K562 (cell line): ENCODE measurements at regions not wholly inside any gene's neighbourhood (a gene's known extent, or its start where the extent isn't known, plus 50 kb on each side); places are given as distances from the start of the nearest gene placed in this dataset.

Experiments
- ATAC-seq: fragments of 200-7000 bp; cut with Tn5 transposase; 3 replicates; pipeline ENCODE4 v1.9.1; 2020; ENCODE audit warnings: moderate library complexity
- BruUV-seq: library from RNA; stranded (reverse); fragments of 400-500 nt; replicated peaks from 2 replicates; lab custom pipeline; 2021; lab: Mats Ljungman, UMichigan
- CTCF ChIA-PET: fragments of 300-600 bp; formaldehyde crosslinking; extraction: SDS; loops from one replicate; lab custom pipeline; 2021; ENCODE audit warnings: low intra/inter-chr PET ratio; lab: Yijun Ruan, JAX
- POLR2A ChIA-PET: fragments of 300-600, 350-650 bp; sonication (Branson Sonifier 250); formaldehyde crosslinking; extraction: SDS; loops from one replicate; lab custom pipeline; 2021; ENCODE audit warnings: antibody characterized with exemption, inconsistent platforms; lab: Yijun Ruan, JAX
- DNase-seq, 4 experiments: peaks; one replicate each; pipeline versions ENCODE4 v3.0.0 to v3.0.0-alpha.2; 2011 to 2018; ENCODE audit warnings: low spot score in 3 of 4, mixed read lengths in 3 of 4; ENCODE audit errors: extremely low read depth in 1 of 4
- FAIRE-seq: peaks from 2 replicates; lab custom pipeline; 2011; peaks lifted over from hg19 to GRCh38; lab: Jason Lieb, UNC
- H2AFZ ChIP-seq: 2 replicates; pipeline ENCODE4 v1.6.0; 2011; ENCODE audit warnings: low read depth, low read length, control low read depth, inconsistent platforms
- H3K27ac ChIP-seq: fragments of 200-600 bp; 3 replicates; pipeline ENCODE4 v1.8.0; 2011; ENCODE audit warnings: low read depth, mild to moderate bottlenecking, control low read depth, inconsistent platforms, low read length, moderate library complexity, mixed read lengths; ENCODE audit errors: extremely low read depth
- H3K27me3 ChIP-seq, 2 experiments: fragments of 300-600 bp in 1 of 2; 2 replicates in 1 of 2; 3 replicates in 1 of 2; pipeline versions ENCODE4 v1.6.0 to v1.8.0; 2011; ENCODE audit warnings: inconsistent platforms in 2 of 2, low read length in 2 of 2, mild to moderate bottlenecking in 1 of 2, mixed read lengths in 1 of 2, moderate library complexity in 1 of 2; ENCODE audit not compliant: control insufficient read depth in 2 of 2, insufficient read depth in 2 of 2
- H3K36me3 ChIP-seq: fragments of 300-600 bp; 3 replicates; pipeline ENCODE4 v1.8.0; 2011; ENCODE audit warnings: mild to moderate bottlenecking, low read length, inconsistent platforms; ENCODE audit not compliant: control insufficient read depth, insufficient read depth
- H3K4me1 ChIP-seq, 2 experiments: fragments of 200-600 bp in 1 of 2; replicated peaks in 1 of 2; 2 replicates in 1 of 2; 3 replicates in 1 of 2; pipeline versions ENCODE4 v1.5.1 to v1.8.0; 2011; ENCODE audit warnings: inconsistent platforms in 2 of 2, low read length in 2 of 2, mild to moderate bottlenecking in 1 of 2, mixed read lengths in 1 of 2, moderate library complexity in 1 of 2; ENCODE audit not compliant: control insufficient read depth in 2 of 2, insufficient read depth in 2 of 2
- H3K4me2 ChIP-seq: 2 replicates; pipeline ENCODE4 v1.6.1; 2011; ENCODE audit warnings: low read length, control low read depth, inconsistent platforms, mixed read lengths; ENCODE audit not compliant: insufficient read depth
- H3K4me3 ChIP-seq: fragments of 200-600 bp; sonication (generic), shearing (Covaris generic); 2 replicates; pipeline ENCODE4 v1.5.1; 2016; ENCODE audit warnings: control low read depth, inconsistent platforms
- H3K79me2 ChIP-seq: fragments of 200-600 bp; 3 replicates; pipeline ENCODE4 v1.8.0; 2011; ENCODE audit warnings: low read length, inconsistent platforms; ENCODE audit not compliant: control insufficient read depth, insufficient read depth
- H3K9ac ChIP-seq, 2 experiments: 2 replicates each; pipeline versions ENCODE4 v1.6.0 to v1.6.1; 2011; ENCODE audit warnings: low read depth in 2 of 2, low read length in 2 of 2, control low read depth in 1 of 2, inconsistent platforms in 1 of 2, mild to moderate bottlenecking in 1 of 2, mixed read lengths in 1 of 2; ENCODE audit not compliant: insufficient read depth in 1 of 2
- H3K9me1 ChIP-seq: one replicate; pipeline ENCODE4 v1.6.0; 2011; ENCODE audit warnings: inconsistent platforms, mild to moderate bottlenecking, low read length, moderate library complexity; ENCODE audit not compliant: control insufficient read depth, insufficient read depth
- H3K9me3 ChIP-seq: replicated peaks from 2 replicates; pipeline ENCODE4 v1.5.1; 2011; ENCODE audit warnings: low read depth, low read length, inconsistent platforms; ENCODE audit not compliant: control insufficient read depth, insufficient read depth
- H4K20me1 ChIP-seq: replicated peaks from 2 replicates; pipeline ENCODE4 v1.6.1; 2011; ENCODE audit warnings: low read length, inconsistent platforms, mixed read lengths; ENCODE audit not compliant: control insufficient read depth, insufficient read depth
- CBFB ChIP-seq: sonication (generic); formaldehyde crosslinking; IDR thresholded peaks from 2 replicates; pipeline ENCODE4 v1.4.0; 2020; ENCODE audit warnings: mild to moderate bottlenecking, missing genetic modification reagents
- FIP1L1 ChIP-seq: fragments of 200-400 bp; formaldehyde crosslinking; IDR thresholded peaks from 2 replicates; pipeline ENCODE4 v1.6.1; 2018; ENCODE audit warnings: mild to moderate bottlenecking, low read depth, low read length; ENCODE audit not compliant: poor library complexity, severe bottlenecking
- HMG20A ChIP-seq: fragments of 450-650 bp; formaldehyde crosslinking; conservative IDR thresholded peaks from 2 replicates; pipeline ENCODE4 v1.4.0; 2020; ENCODE audit warnings: mild to moderate bottlenecking, mixed read lengths
- ILF3 ChIP-seq: fragments of 450-650 bp; IDR thresholded peaks from 2 replicates; pipeline ENCODE4 v1.6.1; 2018; ENCODE audit warnings: antibody characterized with exemption, mild to moderate bottlenecking, moderate library complexity, borderline replicate concordance
- KDM4B ChIP-seq, 2 experiments: fragments of 450-650 bp in 1 of 2; sonication (generic) in 1 of 2; IDR thresholded peaks; 2 replicates each; pipeline ENCODE4 v1.6.1; 2016 to 2017; ENCODE audit warnings: borderline replicate concordance in 2 of 2, antibody characterized with exemption in 1 of 2, low read depth in 1 of 2, mild to moderate bottlenecking in 1 of 2
- MCM3 ChIP-seq: fragments of 450-650 bp; IDR thresholded peaks from 2 replicates; pipeline ENCODE4 v1.6.1; 2016
- MED1 ChIP-seq: sonication (generic); formaldehyde crosslinking; IDR thresholded peaks from 2 replicates; pipeline ENCODE4 v1.8.1; 2023; ENCODE audit warnings: missing genetic modification reagents, borderline replicate concordance
- MYBL2 ChIP-seq, 2 experiments: fragments of 450-650 bp in 1 of 2; sonication (generic) in 1 of 2; formaldehyde crosslinking in 1 of 2; IDR thresholded peaks; 2 replicates each; pipeline versions ENCODE4 v1.6.1 to v1.8.1; 2017 to 2022; ENCODE audit warnings: borderline replicate concordance in 1 of 2, inconsistent platforms in 1 of 2, low read depth in 1 of 2, mild to moderate bottlenecking in 1 of 2, missing genetic modification reagents in 1 of 2, moderate library complexity in 1 of 2
- NR2C1 ChIP-seq, 2 experiments: fragments of 450-650 bp; IDR thresholded peaks; 2 replicates each; pipeline ENCODE4 v1.6.1; 2017; ENCODE audit warnings: mild to moderate bottlenecking in 2 of 2, antibody characterized with exemption in 1 of 2, inconsistent platforms in 1 of 2, missing compliant biosample characterization in 1 of 2, missing genetic modification characterization in 1 of 2
- RFX5 ChIP-seq: IDR thresholded peaks from 2 replicates; pipeline ENCODE4 v1.6.1; 2011; ENCODE audit warnings: low read depth, mild to moderate bottlenecking, improper control_type of control experiment, low read length
- THAP7 ChIP-seq: fragments of 250-450 bp; sonication (Bioruptor Pico); IDR thresholded peaks from 2 replicates; pipeline ENCODE4 v1.5.0; 2021
- ZBTB49 ChIP-seq: sonication (generic); formaldehyde crosslinking; IDR thresholded peaks from 2 replicates; pipeline ENCODE4 v1.8.0; 2022; ENCODE audit warnings: missing genetic modification reagents, mild to moderate bottlenecking, borderline replicate concordance
- ZBTB7A ChIP-seq: IDR thresholded peaks from 2 replicates; pipeline ENCODE4 v1.6.1; 2011; ENCODE audit warnings: low read depth, mild to moderate bottlenecking, low read length, moderate library complexity, borderline replicate concordance; ENCODE audit not compliant: control insufficient read depth
- ZNF12 ChIP-seq: sonication (generic); formaldehyde crosslinking; IDR thresholded peaks from 2 replicates; pipeline ENCODE4 v1.4.0; 2020; ENCODE audit warnings: mild to moderate bottlenecking, missing genetic modification reagents
- ZNF140 ChIP-seq: fragments of 250-450 bp; sonication (Bioruptor Pico); IDR thresholded peaks from 2 replicates; pipeline ENCODE4 v1.8.0; 2021; ENCODE audit warnings: moderate library complexity, mild to moderate bottlenecking, inconsistent platforms
- ZNF316 ChIP-seq: fragments of 450-650 bp; IDR thresholded peaks from 2 replicates; pipeline ENCODE4 v1.6.1; 2016
- ZNF764 ChIP-seq: fragments of 250-450 bp; sonication (Bioruptor Pico); IDR thresholded peaks from 2 replicates; pipeline ENCODE4 v1.4.0; 2020; ENCODE audit warnings: low read depth, mild to moderate bottlenecking, moderate library complexity
- WGBS: fragments of 100-300 bp; shearing (Covaris generic); methylation state at CpG from one replicate; pipeline ENCODE4 v1.1.6; 2016; ENCODE audit warnings: low coverage, mixed read lengths; ENCODE audit not compliant: insufficient coverage; ENCODE audit errors: missing lambda C conversion rate; 5-methylcytosine and 5-hydroxymethylcytosine counted together
- in situ Hi-C: fragments of 300-500 bp; cut with MboI; formaldehyde crosslinking; loops from 4 replicates; pipeline ENCODE4 v1.15.0; 2018; ENCODE audit warnings: inconsistent platforms, mixed read lengths
- intact Hi-C: fragments of 100-400 bp; cut with micrococcal nuclease; formaldehyde crosslinking; loops from 2 replicates; pipeline ENCODE4 v1.14.2; 2022

- ChIA-PET POLR2A (no interaction called here), CTCF (no interaction called here)
- DNase-seq = no peak
- Histone ChIP-seq H3K36me3 (no peaks in the 10 kb centered on the region), H3K9me1 (no peaks in the 10 kb centered on the region), H3K79me2 (no peaks in the 10 kb centered on the region), H3K4me3 (no peak overlapping the region), H3K9ac (no peak overlapping the region), H3K9me3 (no peaks in the 10 kb centered on the region), H3K4me1 (no peaks in the 10 kb centered on the region), H2AFZ (no peak overlapping the region), H3K27ac (no peak overlapping the region), H3K27me3 (peaks cover 2 to 66% of the 10 kb centered on the region in 2 experiments; a peak in 4 of 5 replicates), H4K20me1 (no peaks in the 10 kb centered on the region), H3K4me2 (no peak overlapping the region)
- in situ Hi-C loops (no loop called here), intact Hi-C loops (no loop called here)
- no TSS peak for BruUV-seq
- WGBS = 2% methylated on average over 20 of the region's 22 CpGs
- no peak for FAIRE-seq
- no peak for ATAC-seq
- TF ChIP-seq ZNF12 (CRISPR knock-in tag) = no peak
- TF ChIP-seq ZNF140 (CRISPR knock-in tag) = no peak
- no peak for TF ChIP-seq KDM4B (IDR thresholded peaks at IDR 0.05; ENCODE audit: borderline replicate concordance in 2 of 2, low read depth in 1 of 2)
- TF ChIP-seq THAP7 (CRISPR knock-in tag) = no peak
- no peak for TF ChIP-seq HMG20A
- no peak for TF ChIP-seq CBFB (CRISPR knock-in tag)
- TF ChIP-seq MCM3 = no peak
- no peak for TF ChIP-seq ILF3
- no peak for TF ChIP-seq RFX5
- TF ChIP-seq ZNF764 (CRISPR knock-in tag) = no peak
- no peak for TF ChIP-seq ZBTB7A
- TF ChIP-seq MYBL2 (IDR thresholded peaks at IDR 0.05; ENCODE audit: low read depth) = no peak
- no peak for TF ChIP-seq MYBL2 (CRISPR knock-in tag; IDR thresholded peaks at IDR 0.05; ENCODE audit: borderline replicate concordance)
- no peak for TF ChIP-seq ZBTB49
- TF ChIP-seq FIP1L1 = no peak
- no peak for TF ChIP-seq ZNF316
- TF ChIP-seq MED1 (CRISPR knock-in tag) = no peak
- no peak for TF ChIP-seq NR2C1 (IDR thresholded peaks at IDR 0.05)
- no peak for TF ChIP-seq NR2C1 (tag; IDR thresholded peaks at IDR 0.05)
These were observed 174.3 kb downstream of the SYK start for GRCh38 chr9:90975781-90976538.
